T-helper 1 cell treated with Interleukin-12 subunit alpha and Interleukin-12 subunit beta and Interleukin-4 antibody, amounts not matched to agents 30 μg/mL and 1 μg/mL, for 36 hours (primary cell): ENCODE measurements at regions not wholly inside any gene's neighbourhood (a gene's known extent, or its start where the extent isn't known, plus 50 kb on each side); places are given as distances from the start of the nearest gene placed in this dataset.

Experiments used
- H3K27ac Mint-ChIP-seq: one replicate; pipeline ENCODE4 v1.8.0; 2021; ENCODE audit warnings: mild to moderate bottlenecking, mixed read lengths
- H3K27me3 Mint-ChIP-seq: one replicate; pipeline ENCODE4 v1.8.0; 2021; ENCODE audit warnings: low read depth, mixed read lengths
- H3K36me3 Mint-ChIP-seq: one replicate; pipeline ENCODE4 v1.8.0; 2021; ENCODE audit warnings: low read depth, mixed read lengths
- H3K4me1 Mint-ChIP-seq: one replicate; pipeline ENCODE4 v1.8.0; 2021; ENCODE audit warnings: low read depth, mixed read lengths
- H3K4me3 Mint-ChIP-seq: one replicate; pipeline ENCODE4 v1.8.0; 2021; ENCODE audit warnings: mild to moderate bottlenecking, moderate library complexity, mixed read lengths
- H3K9me3 Mint-ChIP-seq: one replicate; pipeline ENCODE4 v1.8.0; 2021; ENCODE audit warnings: mixed read lengths

DNA sequence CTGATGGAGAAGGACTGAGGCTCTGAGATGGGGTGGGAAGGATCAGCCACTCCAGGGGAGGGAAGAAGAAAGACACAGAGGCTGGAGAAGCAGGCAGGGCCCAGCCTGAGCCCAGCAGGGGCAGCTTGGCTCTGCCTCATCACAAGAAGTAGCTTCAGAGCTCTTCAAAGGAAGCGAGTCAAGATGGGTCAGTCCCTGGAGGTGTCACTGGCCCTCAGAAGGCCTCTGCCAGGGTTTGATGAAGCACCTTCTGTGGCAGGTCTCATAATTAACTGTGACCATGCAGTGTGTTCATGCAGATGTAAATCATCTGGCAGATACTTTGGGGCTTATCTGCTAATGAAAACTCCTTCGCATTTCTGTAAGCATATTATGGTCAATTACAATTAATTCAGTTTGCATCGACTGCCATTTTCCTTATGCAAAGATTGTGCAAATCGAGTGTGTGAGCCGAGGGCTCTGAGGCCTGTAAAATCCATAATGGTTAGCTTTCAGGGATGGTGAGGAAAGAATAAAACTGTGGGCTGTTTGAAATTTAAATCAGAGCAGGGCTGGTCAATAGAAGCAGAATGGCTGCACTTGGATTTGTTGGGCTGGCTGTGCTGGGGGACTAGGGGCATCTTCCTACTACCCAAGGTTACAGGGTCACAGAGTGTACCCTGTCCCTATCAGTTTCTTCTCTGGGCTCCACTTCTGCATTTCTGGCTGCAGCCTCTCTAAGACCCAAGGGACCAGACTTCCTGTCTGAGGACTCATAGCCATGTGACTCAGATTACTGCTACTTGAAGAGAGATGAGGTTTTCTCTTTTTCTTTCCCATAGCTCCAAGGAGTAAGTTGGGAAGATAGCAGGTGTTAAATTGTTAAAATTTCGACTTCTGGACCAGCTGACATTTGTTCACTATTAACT lies 376.6 kb downstream of the DHX35 start:
- Mint-ChIP-seq H3K27ac (no peak overlapping the region), H3K27me3 (no peaks in the 10 kb centered on the region), H3K4me1 (no peaks in the 10 kb centered on the region), H3K9me3 (peaks cover 2% of the 10 kb centered on the region), H3K36me3 (no peaks in the 10 kb centered on the region), H3K4me3 (no peak overlapping the region)

DNA sequence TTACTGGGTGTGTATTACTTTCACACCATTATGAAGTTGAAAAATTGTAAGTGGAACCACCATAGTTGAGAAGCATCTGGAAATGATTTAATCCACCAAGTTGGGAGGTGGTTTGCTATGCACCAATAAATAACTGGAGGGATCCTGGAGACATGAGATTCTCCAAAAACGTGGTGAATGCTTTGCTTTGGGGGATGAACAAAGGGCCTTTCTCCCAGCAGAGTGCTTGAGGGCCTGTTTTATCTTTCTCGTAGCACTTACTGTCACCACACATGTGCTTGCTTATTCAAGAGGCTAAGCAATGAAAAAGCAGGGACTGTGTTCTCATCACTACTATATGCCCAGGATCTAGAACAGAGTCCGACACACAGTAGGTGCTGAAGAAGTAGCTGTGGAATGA lies 371.1 kb downstream of the DHX35 start:
- no peak overlapping the region for H3K4me3 Mint-ChIP-seq

DNA sequence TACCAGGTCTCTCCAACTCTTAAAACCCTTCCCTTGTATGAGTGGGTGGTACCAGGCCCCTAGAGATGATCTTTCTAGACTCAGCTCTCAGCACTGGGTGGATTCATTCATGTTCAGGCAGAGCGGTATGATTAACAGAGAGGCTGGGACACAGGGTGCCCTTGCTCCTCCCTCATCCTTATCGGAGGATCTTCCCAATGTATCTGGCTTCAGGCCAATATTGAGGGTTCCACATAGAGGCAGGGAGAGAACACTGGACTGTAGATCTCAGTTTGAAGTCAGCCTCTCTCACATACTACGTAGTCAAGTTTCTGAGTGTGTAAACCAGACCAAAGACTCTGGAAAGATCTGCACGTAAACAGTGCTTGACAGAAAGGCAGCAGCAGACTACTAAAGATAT lies 366.2 kb downstream of the DHX35 start:
- H3K36me3 Mint-ChIP-seq, result no peaks in the 10 kb centered on the region
- H3K4me3 Mint-ChIP-seq, result no peak overlapping the region
- H3K27me3 Mint-ChIP-seq, result no peaks in the 10 kb centered on the region
- H3K27ac Mint-ChIP-seq, result no peak overlapping the region
- no peaks in the 10 kb centered on the region for H3K9me3 Mint-ChIP-seq
- H3K4me1 Mint-ChIP-seq, result no peaks in the 10 kb centered on the region

More for the DNA sequence above, 371.1 kb downstream of the DHX35 start:
- Mint-ChIP-seq H3K27me3 (no peaks in the 10 kb centered on the region), H3K9me3 (no peaks in the 10 kb centered on the region), H3K4me1 (no peaks in the 10 kb centered on the region), H3K36me3 (no peaks in the 10 kb centered on the region), H3K27ac (no peak overlapping the region)

DNA sequence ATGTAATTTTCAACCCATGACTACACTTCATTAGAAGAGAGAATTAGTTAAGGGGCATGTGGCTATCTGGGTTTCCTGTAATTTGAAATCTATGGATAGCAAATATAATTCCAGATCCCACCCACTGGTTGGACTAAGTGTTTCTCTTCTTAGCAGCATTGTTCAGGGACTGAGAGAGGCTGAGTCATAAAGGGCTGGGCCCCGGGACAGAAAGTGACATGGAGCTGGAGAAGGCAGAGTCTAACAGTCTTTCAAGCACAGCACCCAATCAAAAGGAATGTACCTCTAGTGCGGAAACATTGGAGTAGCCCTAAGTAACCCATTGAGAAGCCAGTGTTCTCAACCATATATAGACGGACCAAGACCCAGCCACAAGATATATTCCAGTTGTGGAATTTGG lies 363.9 kb downstream of the DHX35 start:
- Mint-ChIP-seq H3K36me3 (no peaks in the 10 kb centered on the region), H3K9me3 (no peaks in the 10 kb centered on the region), H3K4me3 (no peak overlapping the region), H3K27ac (no peak overlapping the region), H3K27me3 (no peaks in the 10 kb centered on the region), H3K4me1 (no peaks in the 10 kb centered on the region)

DNA sequence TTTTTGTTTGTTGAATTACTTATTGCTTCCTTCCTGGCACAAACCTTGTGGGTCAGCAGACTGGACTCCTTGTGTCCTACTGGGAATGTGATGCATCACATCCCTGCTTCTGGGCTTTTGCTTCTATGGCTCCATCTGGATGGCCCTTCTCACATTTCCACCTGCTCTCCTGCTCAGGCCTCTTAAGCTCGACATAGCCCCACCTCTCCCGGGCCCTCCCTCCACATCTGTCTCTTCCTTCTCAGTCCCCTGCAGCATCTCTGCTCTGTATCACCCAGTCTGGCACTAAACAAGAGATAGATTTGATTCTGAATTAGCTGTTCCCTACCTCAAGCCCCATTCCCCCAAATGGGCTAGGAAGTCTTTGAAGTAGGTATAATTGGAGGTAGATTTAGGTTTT lies 356.8 kb downstream of the DHX35 start:
- no peak overlapping the region for H3K27ac Mint-ChIP-seq
- H3K27me3 Mint-ChIP-seq, result no peaks in the 10 kb centered on the region
- H3K4me3 Mint-ChIP-seq, result no peak overlapping the region
- H3K9me3 Mint-ChIP-seq, result no peaks in the 10 kb centered on the region
- H3K36me3 Mint-ChIP-seq, result no peaks in the 10 kb centered on the region
- H3K4me1 Mint-ChIP-seq, result no peaks in the 10 kb centered on the region

DNA sequence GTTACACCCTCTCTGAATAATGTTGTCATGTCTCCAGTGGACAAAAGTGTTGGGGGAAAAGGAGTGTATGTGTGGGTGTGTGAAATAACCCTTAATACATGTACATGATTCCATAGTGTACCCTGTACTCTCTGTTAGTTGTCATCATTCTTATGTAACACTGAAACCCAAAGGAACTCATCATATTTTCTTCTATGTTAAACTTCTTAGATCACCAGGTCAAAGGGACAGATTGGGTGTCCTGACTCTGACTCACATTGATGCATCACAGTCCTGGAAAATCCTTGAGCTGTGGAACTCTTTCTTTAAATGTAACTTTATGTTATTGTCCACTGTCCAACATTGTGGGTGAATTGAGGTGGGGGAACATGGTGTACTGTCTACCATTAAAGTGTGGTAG lies 350.5 kb downstream of the DHX35 start:
- no peak overlapping the region for H3K27ac Mint-ChIP-seq
- no peak overlapping the region for H3K4me3 Mint-ChIP-seq
- H3K36me3 Mint-ChIP-seq, result no peaks in the 10 kb centered on the region
- H3K27me3 Mint-ChIP-seq, result no peaks in the 10 kb centered on the region
- H3K9me3 Mint-ChIP-seq, result peaks cover 3% of the 10 kb centered on the region
- H3K4me1 Mint-ChIP-seq, result no peaks in the 10 kb centered on the region

DNA sequence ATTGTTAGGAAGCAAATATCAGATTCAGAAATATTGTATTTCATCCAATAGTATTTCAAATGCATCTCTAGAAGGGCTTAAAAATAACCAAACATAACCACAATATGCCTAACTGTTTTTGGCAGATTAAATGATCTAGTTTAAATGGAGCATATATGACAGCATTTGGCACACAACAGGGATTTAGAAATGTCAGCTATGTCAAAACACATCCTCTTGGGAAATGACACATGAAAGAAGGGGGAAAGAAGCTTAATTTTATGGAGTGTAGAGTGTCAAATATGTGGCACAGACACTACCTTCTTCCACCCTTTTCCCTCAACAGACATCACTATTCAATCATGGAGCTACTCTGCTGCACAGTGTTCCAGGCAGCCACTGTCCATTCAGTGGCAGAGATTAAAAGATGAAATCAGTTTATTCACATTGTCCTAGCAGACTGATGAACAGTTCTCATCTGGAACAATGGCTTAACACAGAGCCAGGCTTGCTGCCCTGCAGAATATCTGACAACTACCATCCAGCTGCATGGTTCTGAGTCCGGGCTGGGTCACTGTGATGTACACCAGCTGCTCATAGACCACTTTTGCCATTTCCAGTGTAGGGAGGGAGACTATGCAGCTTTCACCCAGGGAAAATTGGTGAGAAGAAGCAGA lies 349.8 kb downstream of the DHX35 start:
- Mint-ChIP-seq H3K36me3 (no peaks in the 10 kb centered on the region), H3K4me3 (no peak overlapping the region), H3K27ac (no peak overlapping the region), H3K4me1 (no peaks in the 10 kb centered on the region), H3K9me3 (peaks cover 3% of the 10 kb centered on the region), H3K27me3 (no peaks in the 10 kb centered on the region)

DNA sequence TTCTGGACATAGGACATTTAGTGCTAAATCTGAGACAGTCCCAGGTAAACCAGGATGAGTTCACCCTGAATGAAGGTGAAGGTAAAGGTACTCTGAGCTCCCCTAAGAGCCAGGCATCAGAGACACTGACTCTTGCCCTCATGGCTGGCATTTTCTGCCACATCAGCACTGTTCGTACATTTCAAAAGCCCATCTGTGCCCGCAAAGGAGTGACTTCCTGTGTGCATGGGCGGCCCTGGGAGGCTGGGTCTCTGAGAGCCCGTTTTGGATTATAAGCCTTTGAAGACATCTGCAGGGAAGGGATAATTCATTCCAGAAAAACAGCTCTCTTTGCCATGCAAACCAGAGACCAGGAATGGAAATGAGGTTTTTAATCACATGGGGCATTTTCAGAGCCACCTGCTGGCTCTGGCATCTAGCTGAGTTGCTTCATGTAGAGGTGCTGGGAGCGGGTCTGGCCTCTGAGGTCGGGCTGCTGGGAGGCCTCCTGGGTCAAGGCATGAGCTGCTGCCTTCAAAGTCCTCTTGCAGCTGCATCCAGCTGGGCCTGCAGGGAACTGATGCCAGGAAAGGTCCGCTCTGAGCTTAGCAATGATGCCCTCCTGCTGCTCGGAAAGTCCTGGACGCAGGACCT lies 348.3 kb downstream of the DHX35 start:
- Mint-ChIP-seq H3K9me3 (peaks cover 3% of the 10 kb centered on the region), H3K4me1 (no peaks in the 10 kb centered on the region), H3K27me3 (no peaks in the 10 kb centered on the region), H3K27ac (no peak overlapping the region), H3K4me3 (no peak overlapping the region), H3K36me3 (no peaks in the 10 kb centered on the region)

DNA sequence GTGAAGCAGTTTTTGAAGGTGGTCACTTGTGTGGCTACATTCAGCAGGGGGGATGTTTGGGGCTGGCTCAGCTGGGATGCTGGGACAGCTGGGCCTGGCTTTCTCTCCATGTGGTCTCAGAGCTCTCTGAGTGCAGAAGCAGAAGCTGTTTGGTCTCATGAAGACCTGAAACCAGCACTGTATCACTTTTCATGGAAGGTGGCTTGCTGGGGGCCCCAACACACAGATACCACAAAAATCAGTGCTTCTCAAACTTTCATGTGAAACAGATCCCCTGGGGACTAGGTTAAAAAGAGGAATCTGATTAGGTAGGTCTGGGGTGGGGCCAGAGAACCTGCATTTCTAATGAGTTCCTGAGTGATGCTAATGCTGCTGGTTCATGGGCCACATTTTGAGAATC lies 347.3 kb downstream of the DHX35 start:
- H3K4me1 Mint-ChIP-seq, result no peaks in the 10 kb centered on the region
- no peak overlapping the region for H3K4me3 Mint-ChIP-seq
- H3K27ac Mint-ChIP-seq, result no peak overlapping the region
- no peaks in the 10 kb centered on the region for H3K36me3 Mint-ChIP-seq
- H3K27me3 Mint-ChIP-seq, result no peaks in the 10 kb centered on the region
- peaks cover 3% of the 10 kb centered on the region for H3K9me3 Mint-ChIP-seq

DNA sequence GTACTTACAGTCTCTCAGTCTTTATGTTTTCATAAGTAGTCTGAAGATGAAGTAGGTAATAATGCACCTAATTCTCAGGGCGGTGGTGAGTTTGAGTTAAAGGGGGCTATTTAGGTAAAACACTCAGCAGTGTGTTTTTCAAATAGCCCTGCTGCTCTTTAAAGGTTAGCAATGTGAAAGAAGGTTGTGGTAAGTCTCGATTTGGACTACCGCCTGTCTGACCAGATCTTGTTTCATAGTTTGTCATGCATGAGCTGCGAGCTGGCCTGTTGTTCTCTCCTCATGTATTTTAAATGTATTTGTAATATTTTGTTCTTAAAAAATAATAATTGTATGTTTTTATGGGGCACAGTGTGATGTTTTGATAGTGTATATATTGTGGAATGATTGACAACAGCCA lies 340.2 kb downstream of the DHX35 start:
- Mint-ChIP-seq H3K27me3 (no peaks in the 10 kb centered on the region), H3K36me3 (no peaks in the 10 kb centered on the region), H3K4me1 (no peaks in the 10 kb centered on the region), H3K4me3 (no peak overlapping the region), H3K27ac (no peak overlapping the region), H3K9me3 (no peaks in the 10 kb centered on the region)

DNA sequence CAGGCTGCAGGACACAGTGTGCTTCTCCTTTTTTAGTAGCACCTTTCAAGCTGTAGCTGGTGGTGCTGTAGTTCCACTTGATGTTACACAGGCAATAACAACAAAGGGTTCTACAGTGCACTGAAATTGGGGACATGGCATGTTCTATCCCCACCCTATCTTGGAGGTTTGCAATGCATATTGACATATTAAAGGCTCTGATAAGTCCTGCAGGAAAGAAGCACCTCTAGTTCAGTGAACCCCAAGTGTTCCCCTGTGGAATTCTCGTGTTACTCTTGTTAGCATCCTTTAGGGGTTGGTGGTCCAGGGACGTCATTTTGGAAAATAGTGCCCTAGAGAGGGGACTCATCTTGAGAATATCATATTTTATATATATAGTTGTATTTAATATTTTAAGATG lies 337.6 kb downstream of the DHX35 start:
- no peak overlapping the region for H3K27ac Mint-ChIP-seq
- H3K36me3 Mint-ChIP-seq, result no peaks in the 10 kb centered on the region
- H3K4me1 Mint-ChIP-seq, result no peaks in the 10 kb centered on the region
- H3K4me3 Mint-ChIP-seq, result no peak overlapping the region
- no peaks in the 10 kb centered on the region for H3K9me3 Mint-ChIP-seq
- H3K27me3 Mint-ChIP-seq, result no peaks in the 10 kb centered on the region

DNA sequence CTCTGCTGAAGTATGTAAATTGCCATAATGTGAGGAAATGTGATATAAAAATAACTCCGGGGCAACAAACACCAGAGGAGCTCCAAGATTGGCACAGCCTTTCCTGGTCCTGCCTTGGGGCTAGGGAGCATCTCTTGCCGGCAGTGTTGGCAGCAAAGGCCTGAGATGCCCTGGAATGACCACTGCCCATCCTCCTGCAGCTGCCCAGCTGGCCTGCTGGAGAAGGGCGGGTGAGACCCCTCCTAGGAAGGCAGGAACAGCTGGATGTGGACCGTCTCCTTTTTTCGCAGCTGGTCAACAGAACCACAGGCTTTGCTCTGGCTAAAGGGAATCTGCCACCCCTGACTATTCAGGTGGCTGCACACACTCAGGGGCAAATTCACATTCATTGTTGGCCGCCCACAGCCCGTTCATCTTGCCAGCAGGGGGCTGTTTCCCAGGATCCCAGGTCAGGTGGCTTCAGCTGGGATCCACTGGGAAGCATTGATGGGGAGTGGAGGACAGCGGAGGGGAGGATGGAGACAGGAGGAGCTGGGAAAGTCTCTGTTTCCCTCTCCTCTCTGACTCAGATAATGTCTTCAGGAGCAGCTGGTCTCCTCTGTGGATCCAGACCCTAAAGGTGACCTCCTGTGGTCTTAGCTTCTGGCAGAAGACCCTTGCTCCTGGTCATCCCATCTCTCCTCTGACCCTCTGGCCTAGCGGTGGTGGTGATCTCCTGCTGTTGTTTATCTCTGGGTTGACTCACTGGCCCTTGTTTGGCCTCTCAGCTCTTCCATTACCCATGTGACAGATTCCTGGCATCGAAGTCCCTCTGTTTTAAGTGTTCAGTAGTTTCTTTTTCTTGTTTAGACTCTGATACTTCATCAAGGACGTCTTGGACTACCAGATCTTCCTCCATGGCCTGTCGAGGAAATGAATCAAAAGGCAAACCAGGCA lies 336.7 kb downstream of the DHX35 start:
- no peak overlapping the region for H3K27ac Mint-ChIP-seq
- H3K27me3 Mint-ChIP-seq, result no peaks in the 10 kb centered on the region
- no peak overlapping the region for H3K4me3 Mint-ChIP-seq
- H3K9me3 Mint-ChIP-seq, result no peaks in the 10 kb centered on the region
- no peaks in the 10 kb centered on the region for H3K4me1 Mint-ChIP-seq
- H3K36me3 Mint-ChIP-seq, result no peaks in the 10 kb centered on the region

DNA sequence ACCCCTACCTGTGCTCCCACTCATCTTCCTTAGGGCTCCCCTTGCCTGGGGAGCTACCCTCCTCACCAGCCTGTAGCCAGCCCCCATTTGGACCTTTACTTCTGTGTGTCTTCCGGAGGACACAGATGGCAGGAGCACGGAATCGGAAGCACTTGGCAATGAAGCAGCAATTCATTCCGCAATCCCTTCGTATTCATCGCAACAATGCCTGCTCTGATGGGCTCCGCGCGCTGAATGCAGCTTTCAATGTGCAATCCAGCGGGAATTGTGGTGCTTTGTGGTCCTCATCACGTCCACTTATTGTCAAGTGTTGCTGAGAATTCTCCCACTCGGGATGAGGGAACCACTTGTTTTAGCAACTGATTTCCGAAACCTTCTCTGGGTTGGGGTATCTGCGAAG lies 336.0 kb downstream of the DHX35 start:
- no peaks in the 10 kb centered on the region for H3K9me3 Mint-ChIP-seq
- H3K4me1 Mint-ChIP-seq, result no peaks in the 10 kb centered on the region
- H3K27ac Mint-ChIP-seq, result no peak overlapping the region
- no peaks in the 10 kb centered on the region for H3K27me3 Mint-ChIP-seq
- H3K36me3 Mint-ChIP-seq, result no peaks in the 10 kb centered on the region
- no peak overlapping the region for H3K4me3 Mint-ChIP-seq

DNA sequence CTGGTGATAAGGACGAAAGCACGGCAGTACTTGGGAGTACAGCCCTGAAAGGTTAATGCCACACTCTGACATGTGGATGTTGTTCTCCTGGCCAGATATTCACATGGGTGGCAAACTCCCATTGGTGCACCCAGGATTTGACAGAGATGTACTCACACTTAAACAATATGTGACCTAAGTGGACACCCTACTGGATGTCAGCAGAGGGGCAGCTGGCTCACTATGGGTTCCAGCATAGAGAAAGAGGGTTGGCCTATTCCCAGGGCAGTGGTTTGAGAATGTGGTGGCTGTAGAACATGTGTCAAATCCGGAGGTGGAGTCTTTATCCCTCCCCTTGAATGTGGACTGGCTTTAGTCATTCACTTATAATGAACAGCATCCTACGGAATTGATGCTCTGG lies 333.2 kb downstream of the DHX35 start:
- no peak overlapping the region for H3K27ac Mint-ChIP-seq
- H3K4me3 Mint-ChIP-seq, result no peak overlapping the region
- peaks cover 3% of the 10 kb centered on the region for H3K27me3 Mint-ChIP-seq
- H3K4me1 Mint-ChIP-seq, result no peaks in the 10 kb centered on the region
- H3K9me3 Mint-ChIP-seq, result no peaks in the 10 kb centered on the region
- no peaks in the 10 kb centered on the region for H3K36me3 Mint-ChIP-seq
